H1 (cell line): ENCODE measurements at regions not wholly inside any gene's neighbourhood (a gene's known extent, or its start where the extent isn't known, plus 50 kb on each side); places are given as distances from the start of the nearest gene placed in this dataset.

ENCODE experiments used
- CTCF ChIA-PET: fragments of 300-600 bp; sonication (Branson Sonifier 250); formaldehyde crosslinking; loops from one replicate; lab custom pipeline; 2021; ENCODE audit not compliant: partially characterized antibody; lab: Charles Lee
- POLR2A ChIA-PET: fragments of 300-600 bp; sonication (Branson Sonifier 250); formaldehyde crosslinking; loops from one replicate; lab custom pipeline; 2021; ENCODE audit warnings: inconsistent platforms; ENCODE audit not compliant: partially characterized antibody; lab: Charles Lee
- DNase-seq, 2 experiments: peaks; one replicate each; pipeline versions ENCODE4 v3.0.0 to v3.0.0-alpha.2; 2010 to 2022; ENCODE audit warnings: low spot score in 2 of 2, low read depth in 1 of 2, mixed read lengths in 1 of 2
- FAIRE-seq: peaks from 2 replicates; lab custom pipeline; 2011; peaks lifted over from hg19 to GRCh38; lab: Jason Lieb, UNC
- H2AFZ ChIP-seq: 2 replicates; pipeline ENCODE4 v1.8.1; 2012; ENCODE audit warnings: low read length, inconsistent platforms
- H2AK5ac ChIP-seq: 2 replicates; pipeline ENCODE4 v1.6.1; 2013; ENCODE audit warnings: low read depth, low read length
- H2BK120ac ChIP-seq: replicated peaks from 2 replicates; pipeline ENCODE3; 2013; ENCODE audit warnings: low read depth, low read length, inconsistent platforms
- H2BK12ac ChIP-seq: 2 replicates; pipeline ENCODE4 v1.6.1; 2013; ENCODE audit warnings: low read depth, low read length
- H2BK15ac ChIP-seq: 2 replicates; pipeline ENCODE4 v1.6.1; 2013; ENCODE audit warnings: low read length
- H2BK20ac ChIP-seq: 2 replicates; pipeline ENCODE4 v1.6.1; 2013; ENCODE audit warnings: low read length
- H2BK5ac ChIP-seq: 2 replicates; pipeline ENCODE4 v1.6.1; 2013; ENCODE audit warnings: low read depth, low read length
- H3K14ac ChIP-seq: 2 replicates; pipeline ENCODE4 v1.6.1; 2013; ENCODE audit warnings: inconsistent platforms; ENCODE audit not compliant: insufficient read length
- H3K18ac ChIP-seq: 2 replicates; pipeline ENCODE4 v1.6.1; 2013; ENCODE audit warnings: low read length; ENCODE audit errors: extremely low read depth
- H3K23ac ChIP-seq: 2 replicates; pipeline ENCODE4 v1.6.1; 2013; ENCODE audit warnings: inconsistent platforms; ENCODE audit not compliant: insufficient read length
- H3K23me2 ChIP-seq: 2 replicates; pipeline ENCODE4 v1.6.1; 2013; ENCODE audit warnings: low read depth, low read length
- H3K27ac ChIP-seq: 2 replicates; pipeline ENCODE4 v1.6.1; 2011; ENCODE audit warnings: low read depth, low read length, inconsistent platforms
- H3K27me3 ChIP-seq, 4 experiments: replicated peaks in 1 of 4; 1 replicate in 1 of 4; 2 replicates in 3 of 4; pipeline versions ENCODE4 v1.6.1 to v1.8.1; 2011 to 2013; ENCODE audit warnings: low read length in 3 of 4, mild to moderate bottlenecking in 3 of 4, inconsistent platforms in 2 of 4, mixed read lengths in 2 of 4, moderate library complexity in 1 of 4; ENCODE audit not compliant: control insufficient read depth in 3 of 4, insufficient read depth in 3 of 4; ENCODE audit errors: extremely low read depth in 1 of 4
- H3K36me3 ChIP-seq, 4 experiments: 2 replicates each; pipeline versions ENCODE4 v1.6.1 to v1.8.1; 2011 to 2013; ENCODE audit warnings: mild to moderate bottlenecking in 4 of 4, low read length in 3 of 4, moderate library complexity in 2 of 4, control low read depth in 1 of 4, inconsistent platforms in 1 of 4; ENCODE audit not compliant: insufficient read depth in 4 of 4, control insufficient read depth in 2 of 4
- H3K4ac ChIP-seq: replicated peaks from 2 replicates; pipeline ENCODE3; 2013; ENCODE audit warnings: low read length, low read depth, mixed read lengths, inconsistent platforms; ENCODE audit not compliant: insufficient read length
- H3K4me1 ChIP-seq, 4 experiments: replicated peaks in 1 of 4; 1 replicate in 1 of 4; 2 replicates in 3 of 4; pipeline versions ENCODE4 v1.6.1 to v1.8.1; 2011 to 2013; ENCODE audit warnings: low read length in 3 of 4, inconsistent platforms in 2 of 4, mixed read lengths in 1 of 4; ENCODE audit not compliant: insufficient read depth in 4 of 4, control insufficient read depth in 3 of 4
- H3K4me2 ChIP-seq, 2 experiments: 2 replicates each; pipeline versions ENCODE4 v1.6.1 to v1.8.1; 2011 to 2013; ENCODE audit warnings: low read depth in 2 of 2, low read length in 2 of 2, control low read depth in 1 of 2, inconsistent platforms in 1 of 2, mild to moderate bottlenecking in 1 of 2; ENCODE audit not compliant: insufficient read depth in 1 of 2
- H3K4me3 ChIP-seq, 4 experiments: fragments of 200-600, 300-600 bp in 1 of 4; sonication (generic), shearing (Covaris generic), sonication (Bioruptor Twin) in 1 of 4; 2 replicates each; pipeline versions ENCODE4 v1.5.1 to v1.8.1; 2011 to 2016; ENCODE audit warnings: low read length in 4 of 4, low read depth in 3 of 4, control low read depth in 2 of 4, inconsistent platforms in 2 of 4, mild to moderate bottlenecking in 2 of 4, mixed read lengths in 1 of 4, moderate library complexity in 1 of 4; ENCODE audit not compliant: insufficient read depth in 2 of 4; ENCODE audit errors: extremely low read depth in 1 of 4
- H3K56ac ChIP-seq: replicated peaks from 2 replicates; pipeline ENCODE3; 2013; ENCODE audit warnings: low read depth, mild to moderate bottlenecking, mixed read lengths, low read length, inconsistent platforms; ENCODE audit not compliant: insufficient read length
- H3K79me1 ChIP-seq: 2 replicates; pipeline ENCODE4 v1.6.1; 2013; ENCODE audit warnings: low read depth, low read length, control low read depth
- H3K79me2 ChIP-seq, 2 experiments: 2 replicates each; pipeline versions ENCODE4 v1.6.1 to v1.8.1; 2012 to 2013; ENCODE audit warnings: low read length in 2 of 2, mild to moderate bottlenecking in 2 of 2, inconsistent platforms in 1 of 2; ENCODE audit not compliant: insufficient read depth in 2 of 2, control insufficient read depth in 1 of 2
- H3K9ac ChIP-seq, 4 experiments: replicated peaks in 1 of 4; 1 replicate in 1 of 4; 2 replicates in 3 of 4; pipeline versions ENCODE4 v1.6.1 to v1.8.1; 2011 to 2013; ENCODE audit warnings: low read depth in 3 of 4, low read length in 3 of 4, control low read depth in 2 of 4, mild to moderate bottlenecking in 2 of 4, moderate library complexity in 2 of 4, inconsistent platforms in 1 of 4; ENCODE audit errors: extremely low read depth in 1 of 4
- H3K9me3 ChIP-seq, 2 experiments: 2 replicates each; pipeline versions ENCODE4 v1.6.1 to v1.8.1; 2012 to 2013; ENCODE audit warnings: mild to moderate bottlenecking in 2 of 2, moderate library complexity in 2 of 2, control low read depth in 1 of 2, inconsistent platforms in 1 of 2, low read depth in 1 of 2, low read length in 1 of 2, mixed read lengths in 1 of 2; ENCODE audit not compliant: insufficient read depth in 2 of 2
- H4K20me1 ChIP-seq, 2 experiments: replicated peaks in 1 of 2; 2 replicates each; pipeline versions ENCODE3 to v1.8.1; 2011 to 2013; ENCODE audit warnings: inconsistent platforms in 2 of 2, low read length in 2 of 2, mild to moderate bottlenecking in 1 of 2; ENCODE audit not compliant: insufficient read depth in 2 of 2, control insufficient read depth in 1 of 2
- H4K5ac ChIP-seq: 2 replicates; pipeline ENCODE4 v1.6.1; 2013; ENCODE audit warnings: low read length, low read depth, mixed read lengths, inconsistent platforms; ENCODE audit not compliant: insufficient read length
- H4K8ac ChIP-seq: 2 replicates; pipeline ENCODE4 v1.8.0; 2013; ENCODE audit warnings: mild to moderate bottlenecking, moderate library complexity, low read length, inconsistent platforms; ENCODE audit not compliant: insufficient read depth; ENCODE audit errors: extremely low read depth
- H4K91ac ChIP-seq: replicated peaks from 2 replicates; pipeline ENCODE3; 2013; ENCODE audit warnings: low read length, mixed read lengths, inconsistent platforms; ENCODE audit not compliant: insufficient read length
- CEBPB ChIP-seq: IDR thresholded peaks from 2 replicates; pipeline ENCODE4 v1.6.1; 2012; ENCODE audit warnings: low read depth, low read length
- CREB1 ChIP-seq: IDR thresholded peaks from 2 replicates; pipeline ENCODE4 v1.6.1; 2012; ENCODE audit warnings: inconsistent platforms
- EZH2 ChIP-seq: fragments of 200-600 bp; sonication (generic); IDR thresholded peaks from 2 replicates; pipeline ENCODE4 v1.7.1; 2012; ENCODE audit warnings: low read depth, mild to moderate bottlenecking, moderate library complexity, low read length, inconsistent platforms; ENCODE audit not compliant: severe bottlenecking
- JUN ChIP-seq: IDR thresholded peaks from 2 replicates; pipeline ENCODE4 v1.6.1; 2011; ENCODE audit warnings: low read depth, mild to moderate bottlenecking, improper control_type of control experiment, low read length
- MAFK ChIP-seq: IDR thresholded peaks from 2 replicates; pipeline ENCODE4 v1.6.1; 2012; ENCODE audit warnings: low read depth, mild to moderate bottlenecking, improper control_type of control experiment, low read length
- POLR2AphosphoS5 ChIP-seq: IDR thresholded peaks from 2 replicates; pipeline ENCODE4 v1.6.1; 2011; ENCODE audit warnings: low read depth, low read length
- POU5F1 ChIP-seq: IDR thresholded peaks from 2 replicates; pipeline ENCODE4 v1.6.1; 2011; ENCODE audit warnings: low read depth, mild to moderate bottlenecking, low read length, moderate library complexity
- RFX5 ChIP-seq: IDR thresholded peaks from 2 replicates; pipeline ENCODE4 v1.6.1; 2011; ENCODE audit warnings: low read depth, low read length, improper control_type of control experiment, borderline replicate concordance
- TCF12 ChIP-seq: IDR thresholded peaks from 2 replicates; pipeline ENCODE4 v1.6.1; 2011; ENCODE audit warnings: low read depth, mild to moderate bottlenecking, low read length
- WGBS, 2 experiments: shearing (Covaris generic) in 1 of 2; methylation state at CpG; one replicate each; pipeline versions ENCODE4 v1.1.6 to v1.1.7; 2013 to 2015; ENCODE audit warnings: low lambda C conversion rate in 2 of 2, mixed read lengths in 2 of 2, inconsistent platforms in 1 of 2, low coverage in 1 of 2, missing lambda C conversion rate in 1 of 2; ENCODE audit not compliant: insufficient replicate concordance in 2 of 2, insufficient coverage in 1 of 2, insufficient read length in 1 of 2; ENCODE audit errors: extremely low coverage in 1 of 2, missing lambda C conversion rate in 1 of 2; 5-methylcytosine and 5-hydroxymethylcytosine counted together
- TF ChIP-seq, protein P1 (sequence below): IDR thresholded peaks from 2 replicates; pipeline ENCODE4 v1.6.1; 2011; ENCODE audit warnings: low read length, improper control_type of control experiment

DNA sequence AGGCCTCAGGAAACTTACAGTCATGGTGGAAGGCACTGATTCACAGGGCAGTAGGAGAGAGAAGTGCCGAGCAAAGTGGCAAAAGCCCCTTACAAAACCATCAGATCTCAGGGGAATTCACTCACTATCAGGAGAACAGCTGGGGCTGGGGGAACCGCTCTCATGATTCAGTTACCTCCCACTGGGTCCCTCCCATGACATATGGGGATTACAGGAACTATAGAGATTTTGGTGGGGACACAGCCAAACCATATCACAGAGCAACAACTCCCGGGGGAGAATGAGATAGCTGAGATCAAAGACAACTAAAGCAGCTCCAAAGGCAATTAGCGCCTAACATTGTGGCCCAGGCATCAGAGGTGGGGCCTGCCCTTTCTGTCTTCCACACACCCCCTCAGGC lies 85.4 kb upstream of the VOPP1 start:
- H3K4me2 ChIP-seq: no peak overlapping the region
- TF ChIP-seq, protein P1, sequence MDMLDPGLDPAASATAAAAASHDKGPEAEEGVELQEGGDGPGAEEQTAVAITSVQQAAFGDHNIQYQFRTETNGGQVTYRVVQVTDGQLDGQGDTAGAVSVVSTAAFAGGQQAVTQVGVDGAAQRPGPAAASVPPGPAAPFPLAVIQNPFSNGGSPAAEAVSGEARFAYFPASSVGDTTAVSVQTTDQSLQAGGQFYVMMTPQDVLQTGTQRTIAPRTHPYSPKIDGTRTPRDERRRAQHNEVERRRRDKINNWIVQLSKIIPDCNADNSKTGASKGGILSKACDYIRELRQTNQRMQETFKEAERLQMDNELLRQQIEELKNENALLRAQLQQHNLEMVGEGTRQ: no peak
- TF ChIP-seq POLR2AphosphoS5 (no peak), TCF12 (no peak), CEBPB (no peak), MAFK (no peak), POU5F1 (no peak), CREB1 (no peak), JUN (no peak), EZH2 (no peak), RFX5 (no peak)
- H3K23ac ChIP-seq: no peak overlapping the region
- no peak for FAIRE-seq
- WGBS, 2 experiments: 86% methylated on average over 4 of the region's 4 CpGs; no CpG with 5 or more reads in 1 of the 2 experiments
- H3K9me3 ChIP-seq: peaks cover 0 to 3% of the 10 kb centered on the region in 2 experiments; a peak in 2 of 4 replicates
- no peak overlapping the region for H2BK15ac ChIP-seq
- no peak overlapping the region for H2BK12ac ChIP-seq
- no peak overlapping the region for H3K56ac ChIP-seq
- H4K5ac ChIP-seq: no peak overlapping the region
- H3K4me1 ChIP-seq: no peaks in the 10 kb centered on the region
- ChIA-PET CTCF (interaction anchor here (0.6 kb wide), 1 partner anchor 25 kb away, joined by 3 read pairs; no protein-coding TSS in a partner anchor), POLR2A (no interaction called here)
- no peak overlapping the region for H3K18ac ChIP-seq
- H3K9ac ChIP-seq: no peak overlapping the region
- no peaks in the 10 kb centered on the region for H3K79me1 ChIP-seq
- H3K4ac ChIP-seq: no peak overlapping the region
- no peak overlapping the region for H4K91ac ChIP-seq
- no peak overlapping the region for H2BK20ac ChIP-seq
- H2AK5ac ChIP-seq: no peak overlapping the region
- no peak overlapping the region for H3K4me3 ChIP-seq
- no peak overlapping the region for H2AFZ ChIP-seq
- no peaks in the 10 kb centered on the region for H4K20me1 ChIP-seq
- DNase-seq: no peak
- H3K27me3 ChIP-seq: no peaks in the 10 kb centered on the region
- no peaks in the 10 kb centered on the region for H3K36me3 ChIP-seq
- H4K8ac ChIP-seq: no peak overlapping the region
- no peak overlapping the region for H3K27ac ChIP-seq
- no peaks in the 10 kb centered on the region for H3K23me2 ChIP-seq
- no peak overlapping the region for H3K14ac ChIP-seq
- no peak overlapping the region for H2BK120ac ChIP-seq
- H3K79me2 ChIP-seq: no peaks in the 10 kb centered on the region
- no peak overlapping the region for H2BK5ac ChIP-seq
